HCT116 (cell line): ENCODE measurements at regions not wholly inside any gene's neighbourhood (a gene's known extent, or its start where the extent isn't known, plus 50 kb on each side); places are given as distances from the start of the nearest gene placed in this dataset.

Source experiments
- CTCF ChIP-seq, 3 experiments: fragments of 200-600 bp in 1 of 3; sonication (generic) in 1 of 3; IDR thresholded peaks in 2 of 3; conservative IDR thresholded peaks in 1 of 3; 2 replicates each; pipeline ENCODE4 v1.5.1; 2012 to 2017; ENCODE audit warnings: low read depth in 2 of 3, low read length in 2 of 3, antibody characterized with exemption in 1 of 3, borderline replicate concordance in 1 of 3, control low read depth in 1 of 3, mild to moderate bottlenecking in 1 of 3, mixed read lengths in 1 of 3, mixed run types in 1 of 3, moderate library complexity in 1 of 3; ENCODE audit not compliant: insufficient read depth in 1 of 3
- EGR1 ChIP-seq: IDR thresholded peaks from 2 replicates; pipeline ENCODE4 v1.6.1; 2012; ENCODE audit warnings: low read depth
- EZH2 ChIP-seq: fragments of 200-600 bp; sonication (generic); IDR thresholded peaks from 2 replicates; pipeline ENCODE4 v1.6.1; 2017; ENCODE audit warnings: antibody characterized with exemption, mixed run types
- JUND ChIP-seq: IDR thresholded peaks from 2 replicates; pipeline ENCODE4 v1.6.1; 2012
- MAX ChIP-seq: IDR thresholded peaks from 2 replicates; pipeline ENCODE4 v1.6.1; 2012
- POLR2A ChIP-seq: IDR thresholded peaks from 2 replicates; pipeline ENCODE4 v1.7.0; 2011; ENCODE audit warnings: borderline replicate concordance; ENCODE audit not compliant: insufficient read depth, insufficient read length; ENCODE audit errors: extremely low read depth
- POLR2AphosphoS5 ChIP-seq: IDR thresholded peaks from 2 replicates; pipeline ENCODE4 v1.6.1; 2011; ENCODE audit warnings: mild to moderate bottlenecking, low read depth, low read length, moderate library complexity
- RAD21 ChIP-seq: IDR thresholded peaks from 2 replicates; pipeline ENCODE4 v1.6.1; 2012; ENCODE audit warnings: low read depth, mild to moderate bottlenecking
- REST ChIP-seq: IDR thresholded peaks from 2 replicates; pipeline ENCODE4 v1.6.1; 2012; ENCODE audit warnings: low read depth
- YY1 ChIP-seq: IDR thresholded peaks from 2 replicates; pipeline ENCODE4 v1.6.1; 2011; ENCODE audit warnings: low read length, low read depth, moderate library complexity, mild to moderate bottlenecking; ENCODE audit not compliant: insufficient replicate concordance; ENCODE audit errors: extremely low read depth

GRCh38 chr4:111933703-111934102, 211.6 kb upstream of the FAM241A start:
- TF ChIP-seq YY1: no peak
- TF ChIP-seq POLR2A: no peak
- TF ChIP-seq REST: no peak
- no peak for TF ChIP-seq CTCF (IDR thresholded peaks at IDR 0.05 in 2 of 3, conservative IDR thresholded peaks at IDR 0.05 in 1 of 3; ENCODE audit: borderline replicate concordance in 1 of 3, insufficient read depth in 1 of 3, low read depth in 2 of 3, low read length in 2 of 3)
- no peak for TF ChIP-seq POLR2AphosphoS5
- no peak for TF ChIP-seq EZH2
- TF ChIP-seq RAD21: no peak
- no peak for TF ChIP-seq MAX
- TF ChIP-seq EGR1: no peak
- no peak for TF ChIP-seq JUND
